H4 (cell line): ENCODE measurements at regions not wholly inside any gene's neighbourhood (a gene's known extent, or its start where the extent isn't known, plus 50 kb on each side); places are given as distances from the start of the nearest gene placed in this dataset.
"Not testable (repeated sequence)": the region's sequence is repeated elsewhere in the genome, so short reads cannot be mapped to it uniquely, and the experiment has no call there.

ENCODE experiments used
- DNase-seq: peaks from one replicate; pipeline ENCODE4 v3.0.0-alpha.2; 2015; ENCODE audit warnings: low spot score

DNA sequence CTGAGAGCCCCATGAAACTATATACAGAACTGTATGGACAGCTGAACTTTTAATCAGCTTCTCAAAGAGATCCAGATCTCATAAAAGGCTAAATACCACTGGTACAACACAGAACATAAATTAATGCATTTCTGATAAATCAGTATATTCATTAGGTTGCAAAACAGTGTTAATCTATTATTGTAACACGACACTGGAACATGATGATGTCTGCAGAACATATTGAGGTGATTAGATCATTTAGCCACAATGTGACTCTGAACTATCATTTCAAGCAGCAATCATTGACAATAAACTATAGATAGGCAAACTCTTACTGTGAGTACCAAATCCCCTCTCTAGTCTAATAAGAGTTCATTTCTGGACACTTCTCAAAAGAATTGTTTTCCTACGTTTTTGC is 50.3 kb downstream of the GASK1B start:
- no peak for DNase-seq

DNA sequence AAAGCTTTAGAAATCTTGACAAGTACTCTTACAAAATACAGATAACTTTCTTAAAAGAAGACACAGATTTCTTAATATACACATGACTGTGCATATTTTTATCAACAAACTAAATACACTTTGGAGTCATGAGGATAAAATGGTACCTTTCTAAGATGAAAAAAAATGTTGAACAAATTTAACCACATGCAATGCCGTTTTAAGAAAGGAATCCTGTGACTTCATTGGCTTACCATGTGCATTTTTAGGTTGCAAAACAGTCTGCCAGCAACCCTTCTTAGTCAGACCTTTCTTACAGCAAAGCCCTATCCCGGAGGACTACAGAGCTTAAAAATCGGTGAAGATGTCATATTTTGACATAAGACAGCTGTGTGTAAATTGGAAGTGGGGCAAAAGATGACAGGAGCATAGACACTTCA is 51.7 kb downstream of the GASK1B start:
- peak; percentile 74 for DNase-seq

DNA sequence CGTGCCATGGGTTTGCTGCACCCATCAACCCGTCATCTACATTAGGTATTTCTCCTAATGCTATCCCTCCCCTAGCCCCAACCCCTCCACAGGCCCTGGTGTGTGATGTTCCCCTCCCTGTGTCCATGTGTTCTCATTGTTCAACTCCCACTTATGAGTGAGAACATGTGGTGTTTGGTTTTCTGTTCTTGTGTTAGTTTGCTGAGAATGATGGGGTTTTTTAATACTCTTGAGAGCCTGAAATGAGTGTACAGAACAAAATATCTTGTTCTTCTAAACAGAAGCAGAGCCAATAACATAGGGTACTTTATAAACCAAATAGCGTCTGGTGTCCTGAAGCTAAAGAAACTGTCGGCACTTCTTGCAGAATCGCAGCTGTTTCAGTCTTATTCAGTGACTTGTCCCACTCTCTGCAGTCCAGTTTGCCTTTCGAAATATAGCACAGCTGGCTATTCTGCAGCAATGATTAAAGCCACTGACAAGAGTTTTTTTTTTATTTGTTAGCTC is 52.1 kb downstream of the GASK1B start:
- peak; percentile 27 for DNase-seq

DNA sequence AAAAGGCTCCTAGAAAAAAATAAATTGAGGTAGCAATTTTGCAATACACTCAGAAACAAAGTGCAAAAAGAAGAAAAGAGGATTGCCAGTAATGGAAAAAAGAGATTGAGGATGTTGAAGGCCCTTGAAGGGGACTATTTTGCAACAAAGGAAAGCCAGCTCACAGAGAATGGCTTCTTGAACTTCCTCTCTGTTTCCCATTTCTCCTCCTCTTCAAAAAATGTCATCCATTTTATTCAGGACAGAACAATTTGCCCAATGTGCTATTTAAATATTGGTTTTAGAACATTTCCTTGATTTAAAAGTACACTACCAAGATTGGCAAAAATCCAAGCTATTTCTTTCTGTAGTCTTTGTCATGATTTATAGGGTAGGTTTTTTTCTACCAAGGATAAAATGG is 60.2 kb downstream of the GASK1B start:
- no peak for DNase-seq

DNA sequence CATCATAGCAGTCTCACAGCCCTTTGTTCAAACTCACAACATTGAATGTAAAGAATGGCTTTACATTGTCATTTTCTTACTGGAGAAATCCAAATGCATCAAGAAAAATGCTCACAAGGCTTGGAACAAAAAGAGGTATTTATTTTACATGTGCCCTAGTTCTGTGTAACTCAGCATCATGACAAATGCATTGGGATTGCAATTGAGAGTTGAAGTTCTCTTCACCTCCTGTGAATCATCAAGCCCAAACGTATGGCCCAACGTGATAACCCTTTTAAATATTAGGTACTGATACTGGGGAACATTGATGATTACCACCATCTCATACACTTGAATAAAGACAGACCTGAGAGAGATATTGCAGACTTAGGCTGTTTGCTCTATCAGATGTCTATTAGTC is 61.6 kb downstream of the GASK1B start:
- no peak for DNase-seq

DNA sequence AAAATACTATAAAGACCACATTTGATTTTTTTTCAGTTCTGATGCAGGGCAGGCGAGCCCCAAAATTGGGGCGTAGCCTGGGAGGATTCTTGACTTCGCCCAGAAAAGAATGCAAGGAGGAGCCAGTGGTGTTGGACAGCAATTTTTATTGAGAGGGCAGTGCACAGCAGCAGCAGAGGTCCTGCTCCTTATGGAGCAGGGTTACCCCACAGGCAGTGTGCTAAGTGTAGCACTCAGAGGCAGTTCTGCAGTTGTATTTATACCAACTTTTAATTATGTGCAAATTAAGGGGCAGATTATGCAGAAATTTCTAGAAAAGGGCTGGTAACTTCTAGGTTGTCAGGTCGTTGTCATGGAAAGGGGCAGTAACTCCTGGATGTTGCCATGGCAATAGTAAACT is 69.9 kb downstream of the GASK1B start:
- no peak for DNase-seq

DNA sequence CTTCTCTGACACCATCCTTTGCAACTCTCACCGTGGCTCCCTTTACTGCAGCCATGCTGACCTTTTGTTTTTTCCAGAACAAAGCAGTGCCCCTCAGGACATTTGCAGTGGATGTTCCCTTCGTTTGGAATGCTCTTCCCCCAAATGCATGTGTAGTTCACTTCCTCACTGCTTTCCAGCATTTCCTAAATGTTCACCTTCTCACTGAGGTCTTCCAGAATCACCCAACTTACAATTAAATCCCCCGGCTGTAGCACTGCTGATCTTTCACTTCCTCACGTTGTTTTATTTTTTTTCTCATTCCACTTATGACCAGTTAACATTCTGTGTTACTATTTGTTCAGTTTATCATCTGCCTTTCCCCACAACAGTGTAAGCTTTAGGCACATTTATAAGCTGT is 73.1 kb downstream of the GASK1B start:
- DNase-seq = no peak

DNA sequence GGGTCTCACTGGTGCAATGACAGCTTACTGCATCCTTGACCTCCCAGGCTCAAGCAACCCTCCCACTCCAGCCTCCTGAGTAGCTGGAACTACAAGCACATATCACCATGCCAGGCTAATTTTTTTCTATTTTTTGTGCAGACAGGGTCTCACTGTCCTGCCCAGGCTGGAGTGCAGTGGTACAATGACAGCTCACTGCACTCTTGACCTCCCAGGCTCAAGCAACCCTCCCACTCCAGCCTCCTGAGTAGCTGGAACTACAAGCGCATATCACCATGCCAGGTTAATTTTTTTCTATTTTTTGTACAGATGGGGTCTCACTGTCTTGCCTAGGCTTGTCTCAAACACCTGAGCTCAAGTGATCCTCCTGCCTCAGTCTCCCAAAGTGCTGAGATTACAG is 74.0 kb downstream of the GASK1B start:
- no peak for DNase-seq

DNA sequence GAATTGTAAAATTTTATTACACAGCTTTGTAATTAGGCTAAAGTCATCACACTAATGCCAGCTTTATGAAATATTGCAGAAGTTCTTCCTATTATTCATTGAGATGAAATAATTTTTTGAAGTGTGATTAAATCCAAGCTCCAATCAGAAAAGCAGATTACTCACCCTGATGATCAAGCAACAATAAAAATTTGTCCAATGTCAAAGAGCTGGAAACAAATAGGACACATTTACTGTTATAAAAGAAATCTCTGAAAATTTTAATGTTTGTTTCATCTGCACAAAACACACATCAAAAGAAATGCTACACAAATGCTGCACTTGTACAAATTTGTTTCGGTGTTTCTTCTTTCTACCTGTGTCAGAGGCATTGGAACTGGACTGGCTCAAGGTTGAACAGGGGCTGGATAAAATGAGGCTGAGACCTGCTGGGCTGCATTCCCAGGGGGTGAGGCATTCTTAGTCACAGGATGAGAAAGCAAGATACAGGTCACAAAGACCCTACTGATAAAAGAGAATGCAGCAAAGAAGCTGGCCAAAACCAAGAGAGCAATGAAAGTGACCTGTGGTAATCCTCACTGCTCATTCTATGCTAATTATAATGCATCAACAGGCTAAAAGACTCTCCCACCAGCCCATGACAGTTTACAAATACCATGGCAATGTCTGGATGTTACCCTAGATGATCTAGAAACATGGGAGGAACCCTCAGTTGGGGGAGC is 78.3 kb downstream of the GASK1B start:
- DNase-seq = peak; percentile 3

DNA sequence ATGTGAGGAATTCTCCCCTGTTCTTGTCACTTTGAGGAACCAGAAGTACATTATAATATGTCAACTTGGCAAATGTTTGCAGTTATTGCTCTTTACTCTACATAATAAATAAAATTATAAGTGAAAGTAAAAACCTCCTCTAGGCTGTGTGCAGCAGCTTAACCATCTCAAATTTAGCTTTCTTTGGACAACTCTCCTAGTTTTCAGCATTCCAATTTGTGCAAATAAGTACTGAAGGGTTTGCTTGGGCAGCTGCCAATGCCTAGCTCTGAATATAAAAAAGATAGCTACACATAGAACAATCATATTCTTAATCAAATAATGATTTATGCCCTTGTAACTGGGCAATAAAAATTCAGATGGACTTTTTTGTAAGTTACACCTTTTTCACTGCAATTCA is 82.5 kb downstream of the GASK1B start:
- no peak for DNase-seq

DNA sequence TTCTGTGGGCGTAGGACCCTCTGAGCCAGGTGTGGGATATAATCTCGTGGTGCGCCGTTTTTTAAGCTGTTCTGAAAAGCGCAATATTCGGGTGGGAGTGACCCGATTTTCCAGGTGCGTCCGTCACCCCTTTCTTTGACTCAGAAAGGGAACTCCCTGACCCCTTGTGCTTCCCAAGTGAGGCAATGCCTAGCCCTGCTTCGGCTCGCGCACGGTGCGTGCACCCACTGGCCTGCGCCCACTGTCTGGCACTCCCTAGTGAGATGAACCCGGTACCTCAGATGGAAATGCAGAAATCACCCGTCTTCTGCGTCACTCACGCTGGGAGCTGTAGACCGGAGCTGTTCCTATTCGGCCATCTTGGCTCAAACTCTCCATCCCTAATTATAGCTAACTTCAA is 82.9 kb downstream of the GASK1B start:
- not testable (repeated sequence) for DNase-seq

DNA sequence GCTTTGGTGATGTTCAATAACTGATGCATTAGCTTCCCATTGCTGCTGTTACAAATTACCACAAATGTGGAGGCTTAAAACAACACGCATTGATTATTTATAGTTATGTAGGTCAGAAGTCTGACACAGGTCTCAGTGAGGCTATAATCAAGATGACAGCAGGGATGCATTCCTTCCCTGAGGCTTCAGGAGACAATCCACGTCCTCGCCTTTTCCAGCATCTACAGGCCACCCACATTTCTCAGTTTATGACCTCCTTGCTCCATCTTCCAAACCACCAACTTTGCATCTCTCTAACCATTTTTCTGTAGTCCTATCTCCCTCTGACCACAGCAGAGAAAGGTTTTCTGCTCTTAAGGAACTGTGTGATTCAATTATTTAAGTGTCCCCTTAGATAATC is 92.5 kb downstream of the GASK1B start:
- no peak for DNase-seq

DNA sequence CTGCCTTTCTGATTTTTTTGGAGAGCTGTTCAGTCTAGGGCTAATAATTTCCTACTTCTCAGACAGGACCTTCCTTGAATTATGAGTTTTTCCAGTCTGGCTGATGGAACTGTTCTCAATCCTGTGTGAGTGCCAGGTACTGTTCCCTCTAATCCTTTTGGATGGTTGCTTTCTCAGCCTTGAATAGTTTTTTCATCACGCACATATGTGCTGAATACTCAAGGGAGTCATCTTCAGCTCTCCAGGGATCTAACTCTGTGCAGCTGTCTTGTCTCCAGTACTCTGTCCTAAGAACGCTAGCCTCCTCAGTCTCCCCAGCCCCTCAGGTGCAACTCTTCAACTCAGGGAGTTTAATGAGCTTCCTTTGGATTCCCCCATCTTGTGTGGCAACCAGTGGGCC is 93.2 kb downstream of the GASK1B start:
- no peak for DNase-seq

DNA sequence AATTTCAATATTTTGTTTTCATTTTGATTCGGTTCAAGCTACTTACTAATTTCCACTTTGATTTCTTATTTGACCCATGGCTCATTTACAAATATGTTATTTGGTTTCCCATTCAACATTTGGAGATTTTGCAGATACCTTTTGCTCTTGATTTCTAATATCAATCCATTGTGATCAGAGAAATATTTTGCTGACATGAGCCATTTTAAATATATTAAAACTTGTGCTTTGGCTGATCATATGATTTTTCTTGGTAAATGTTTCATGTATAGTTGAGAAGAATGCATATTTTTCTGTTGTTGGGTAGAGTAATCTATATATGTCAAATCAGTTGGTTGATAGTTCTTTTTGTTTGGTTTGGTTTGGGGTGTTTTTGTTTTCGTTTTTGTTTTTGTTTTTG is 95.0 kb downstream of the GASK1B start:
- DNase-seq = no peak

DNA sequence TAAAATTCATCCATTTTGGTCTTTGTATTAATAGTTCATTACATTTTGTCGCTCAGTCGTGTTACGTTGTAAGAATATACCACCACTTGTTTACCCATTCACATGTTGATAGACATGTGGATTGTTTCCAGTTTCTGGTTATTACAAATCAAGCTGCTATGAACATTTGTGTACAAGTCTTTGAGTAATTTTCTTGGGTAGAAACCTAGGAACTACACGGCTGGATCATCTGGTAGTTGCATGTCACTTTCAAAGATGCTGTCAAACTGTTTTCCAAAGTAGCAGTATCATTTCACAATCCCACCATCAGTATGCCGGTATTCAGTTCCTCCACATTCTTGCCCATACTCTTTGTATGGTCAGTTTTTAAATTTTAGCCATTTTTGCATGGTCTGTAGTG is 98.0 kb downstream of the GASK1B start:
- no peak for DNase-seq

DNA sequence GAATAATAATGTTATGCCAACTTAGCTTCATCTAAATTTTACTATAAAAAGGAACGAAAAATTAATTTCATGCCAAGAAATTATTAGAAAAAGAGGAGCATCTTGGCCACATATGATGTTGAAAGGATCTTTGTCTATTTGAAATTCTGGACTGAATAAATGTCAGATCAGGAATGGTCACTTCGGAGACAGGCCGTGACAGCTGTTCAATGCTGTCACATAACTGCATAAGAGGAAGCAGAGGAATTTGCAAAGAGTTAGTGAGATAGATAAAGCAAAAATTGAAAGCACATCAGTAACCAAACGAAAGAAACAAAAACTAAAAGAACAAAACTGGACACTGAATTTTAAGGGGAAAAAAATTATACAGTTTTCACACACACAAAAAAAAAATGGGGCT is 100.9 kb downstream of the GASK1B start:
- DNase-seq = no peak

DNA sequence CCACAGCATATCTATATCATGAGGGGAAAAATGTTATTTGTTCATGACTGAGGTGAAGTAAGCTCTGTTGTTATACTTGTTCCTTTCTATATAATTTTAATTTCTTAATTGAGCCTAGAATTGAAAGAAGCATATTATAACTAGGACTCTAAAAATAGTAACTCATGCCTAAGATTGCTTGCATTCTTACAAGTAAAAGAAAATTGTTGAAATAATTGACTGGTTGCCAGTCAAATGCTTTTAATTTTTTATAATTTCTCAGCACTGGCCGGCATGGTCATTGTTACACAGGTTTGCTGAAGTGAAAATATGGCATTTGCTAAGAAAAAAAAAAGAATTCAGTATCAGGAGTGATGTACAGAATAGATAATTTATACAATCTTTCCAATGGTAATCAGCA is 104.8 kb downstream of the GASK1B start:
- no peak for DNase-seq

DNA sequence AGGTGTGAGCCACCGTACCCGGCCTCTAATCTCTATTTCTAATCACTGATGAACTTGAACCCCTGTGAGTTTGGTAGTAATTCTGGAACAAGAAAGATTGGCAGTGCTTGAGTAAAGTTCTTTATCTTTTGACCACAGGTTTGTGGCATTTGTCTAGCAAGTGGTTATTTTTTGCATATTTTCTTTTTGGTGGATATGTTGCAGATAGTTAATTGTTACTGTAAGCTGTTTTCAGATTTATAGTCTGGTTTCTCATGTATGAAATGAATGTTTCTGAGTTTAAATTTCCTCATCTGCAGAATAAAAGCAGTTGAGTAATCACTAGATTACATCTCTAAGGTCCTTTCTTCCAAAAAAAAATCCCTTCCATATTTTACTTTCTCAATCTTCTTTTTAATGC is 105.2 kb downstream of the GASK1B start:
- no peak for DNase-seq

DNA sequence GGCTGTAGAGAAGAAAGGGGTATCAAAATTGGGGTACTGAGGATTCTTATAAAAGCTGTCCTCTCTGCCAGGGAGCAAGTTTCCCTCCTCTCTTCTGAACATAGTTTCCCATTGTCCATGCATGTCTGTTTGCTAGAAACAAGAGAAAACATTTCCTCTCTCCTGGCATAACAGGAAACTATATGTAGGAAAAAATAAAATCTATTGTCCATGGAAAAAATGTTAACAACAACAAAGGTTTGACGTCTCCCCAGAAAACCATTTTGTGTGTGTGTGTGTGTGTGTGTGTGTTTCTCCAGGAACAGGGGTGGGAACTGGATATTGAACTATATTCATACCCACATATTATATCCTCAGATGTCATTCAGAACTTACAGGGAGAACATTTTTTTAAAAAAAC is 107.2 kb downstream of the GASK1B start:
- DNase-seq = no peak

DNA sequence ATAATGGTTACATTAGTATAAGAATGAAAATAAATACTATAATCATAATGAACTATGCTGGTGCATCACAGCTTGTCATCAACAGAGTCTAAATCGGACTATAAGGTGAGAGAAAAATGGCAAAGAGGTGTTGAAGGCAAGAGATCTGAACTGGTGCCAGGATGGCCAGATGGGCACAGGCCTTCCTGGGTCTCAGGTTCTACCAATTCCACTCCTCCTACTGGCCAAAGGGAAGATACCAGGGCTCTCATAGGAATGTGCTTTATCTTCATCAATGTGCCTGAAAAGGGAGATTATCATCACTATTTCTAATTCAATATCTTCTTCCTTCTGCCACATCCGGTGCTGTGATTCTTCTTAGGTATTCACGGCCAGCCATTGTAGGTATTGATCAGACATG is 107.6 kb downstream of the GASK1B start:
- no peak for DNase-seq

DNA sequence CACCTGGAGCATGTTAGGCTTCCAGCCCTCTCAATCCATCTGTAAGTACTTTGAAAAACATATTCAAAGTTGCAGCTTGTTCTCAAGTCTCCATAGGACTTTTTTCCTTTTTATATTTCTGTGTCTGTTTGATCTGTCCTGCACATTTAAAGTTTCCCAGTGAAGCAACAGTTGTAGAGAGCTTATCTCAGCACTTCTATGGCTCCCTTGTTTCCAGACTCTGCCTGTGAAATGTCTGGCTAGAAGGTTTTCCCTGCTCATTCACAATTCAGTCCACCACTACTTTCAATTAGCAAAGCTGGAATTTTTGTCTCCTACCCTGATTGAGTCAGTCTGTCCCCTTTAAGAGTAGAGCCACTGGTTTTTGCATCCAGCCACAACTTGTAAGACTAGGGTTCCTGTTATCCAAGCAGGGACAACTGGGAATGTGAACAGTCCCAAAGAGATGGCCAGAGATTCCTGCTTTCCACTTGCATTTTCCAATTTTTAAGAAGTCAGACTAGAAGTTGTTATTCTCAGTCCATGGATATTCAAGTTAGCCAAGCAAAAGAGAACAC is 116.1 kb downstream of the GASK1B start:
- no peak for DNase-seq

DNA sequence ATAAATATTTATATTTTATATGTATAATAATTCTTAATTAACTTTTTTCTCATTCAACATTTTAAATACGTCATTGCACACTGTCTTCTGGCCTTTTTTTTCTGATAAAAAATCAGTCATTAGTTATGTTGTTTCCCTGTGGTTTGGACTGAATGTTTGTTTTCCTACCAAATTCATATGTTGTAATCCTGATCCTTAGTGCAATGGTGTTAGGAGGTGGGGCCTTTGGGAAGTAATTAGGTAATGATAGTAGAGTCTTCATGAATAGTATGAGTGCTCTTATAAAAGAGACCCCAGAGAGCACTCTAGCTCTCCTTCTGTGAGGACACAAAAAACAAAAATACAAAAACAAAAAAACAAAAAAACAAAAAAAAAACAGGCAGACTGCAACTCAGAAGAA is 117.2 kb downstream of the GASK1B start:
- no peak for DNase-seq

DNA sequence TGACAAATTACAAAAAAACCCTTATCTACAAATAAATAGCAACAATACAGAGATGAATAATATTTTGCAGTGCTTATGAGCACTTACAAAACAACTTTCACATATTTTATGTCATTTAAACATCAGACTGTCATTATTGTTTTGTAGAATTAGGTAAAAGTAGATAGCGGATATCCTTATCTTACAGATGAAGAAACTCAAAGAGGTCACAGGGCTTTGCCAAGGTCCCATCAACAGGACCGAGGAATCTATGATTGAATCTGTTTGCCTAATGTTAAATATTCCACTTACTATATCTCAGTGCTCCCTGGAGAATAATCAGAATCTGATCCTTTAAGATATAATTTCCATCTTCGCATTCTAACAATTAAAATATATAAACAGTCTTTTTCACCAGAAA is 119.0 kb downstream of the GASK1B start:
- DNase-seq = no peak

DNA sequence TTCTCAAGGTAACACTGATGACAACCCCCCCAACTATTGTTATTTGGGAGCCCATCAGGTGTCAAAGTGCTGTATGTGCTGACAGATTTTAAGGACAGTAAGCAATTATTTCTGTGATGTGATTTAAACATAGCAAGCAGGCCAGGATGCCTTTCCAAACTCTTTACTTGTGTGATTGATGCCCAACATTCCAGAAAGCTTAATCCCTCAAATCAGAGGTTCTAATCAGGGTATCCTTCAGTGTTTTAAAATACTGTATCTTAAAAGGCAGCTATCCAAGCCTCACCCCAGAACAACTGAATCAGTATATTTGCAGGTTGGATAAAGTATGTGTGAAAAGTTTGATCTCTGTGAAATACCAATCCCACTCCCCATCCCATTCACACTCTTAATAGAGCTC is 119.7 kb downstream of the GASK1B start:
- no peak for DNase-seq
